ENCODE measurements at regions not wholly inside any gene's neighbourhood (a gene's known extent, or its start where the extent isn't known, plus 50 kb on each side); places are given as distances from the start of the nearest gene placed in this dataset.

GRCh38 chr6:26252077-26252472, 112.9 kb upstream of the BTN3A2 start:
- TF ChIP-seq CTCF (conservative IDR thresholded peaks at IDR 0.05) = no peak
- no peak overlapping the region for H3K27ac ChIP-seq

GRCh38 chr6:26254724-26255123, 110.3 kb upstream of the BTN3A2 start:
- TF ChIP-seq CTCF (conservative IDR thresholded peaks at IDR 0.05) = no peak
- H3K27ac ChIP-seq = no peak overlapping the region

- peak overlapping the region; percentile 65 for H3K27ac ChIP-seq
- TF ChIP-seq CTCF (conservative IDR thresholded peaks at IDR 0.05) = no peak
Measured at GRCh38 chr6:26257272-26257671, 107.7 kb upstream of the BTN3A2 start.

GRCh38 chr6:26258212-26258977, 106.6 kb upstream of the BTN3A2 start:
- TF ChIP-seq CTCF (conservative IDR thresholded peaks at IDR 0.05) = no peak; the same call in 1 of the 2 replicates
- H3K27ac ChIP-seq = peak overlapping the region; percentile 65

- no peak overlapping the region for H3K27ac ChIP-seq
- TF ChIP-seq CTCF (conservative IDR thresholded peaks at IDR 0.05) = no peak
Measured at GRCh38 chr6:26260110-26260637, 104.8 kb upstream of the BTN3A2 start.

- no peak overlapping the region for H3K27ac ChIP-seq
- no peak for TF ChIP-seq CTCF (conservative IDR thresholded peaks at IDR 0.05)
Measured at GRCh38 chr6:26260725-26261490, 104.1 kb upstream of the BTN3A2 start.

- no peak for TF ChIP-seq CTCF (conservative IDR thresholded peaks at IDR 0.05)
- no peak overlapping the region for H3K27ac ChIP-seq
Measured at GRCh38 chr6:26264547-26264946, 100.5 kb upstream of the BTN3A2 start.

All from VCaP (cell line).